K562 (cell line): ENCODE measurements at regions not wholly inside any gene's neighbourhood (a gene's known extent, or its start where the extent isn't known, plus 50 kb on each side); places are given as distances from the start of the nearest gene placed in this dataset.

Experiments
- ARID1B ChIP-seq: fragments of 450-650 bp; IDR thresholded peaks from 2 replicates; pipeline ENCODE4 v1.6.1; 2016; ENCODE audit warnings: antibody characterized with exemption, mild to moderate bottlenecking, inconsistent platforms
- ELF1 ChIP-seq: fragments of 200-800 bp; sonication (Bioruptor generic); IDR thresholded peaks from 2 replicates; pipeline ENCODE4 v1.6.1; 2016; ENCODE audit warnings: missing genetic modification characterization, missing compliant biosample characterization
- EP300 ChIP-seq: IDR thresholded peaks from 2 replicates; pipeline ENCODE4 v1.6.1; 2012; ENCODE audit warnings: low read length, improper control_type of control experiment
- JUNB ChIP-seq: fragments of 450-650 bp; formaldehyde crosslinking; conservative IDR thresholded peaks from 2 replicates; pipeline ENCODE4 v1.4.0; 2020; ENCODE audit warnings: mild to moderate bottlenecking
- NR4A1 ChIP-seq, 2 experiments: fragments of 250-450 bp in 1 of 2; fragments of 450-650 bp in 1 of 2; sonication (Bioruptor Pico) in 1 of 2; IDR thresholded peaks; 2 replicates each; pipeline versions ENCODE4 v1.4.0 to v1.6.1; 2016 to 2020; ENCODE audit warnings: mild to moderate bottlenecking in 2 of 2, missing compliant biosample characterization in 1 of 2, missing genetic modification characterization in 1 of 2, moderate library complexity in 1 of 2
- PTTG1 ChIP-seq: fragments of 450-650 bp; IDR thresholded peaks from 2 replicates; pipeline ENCODE4 v1.6.1; 2016; ENCODE audit warnings: low read depth, mild to moderate bottlenecking, missing genetic modification characterization, missing compliant biosample characterization
- SMARCA4 ChIP-seq: fragments of 450-650 bp; IDR thresholded peaks from 2 replicates; pipeline ENCODE4 v1.6.1; 2016
- SMARCE1 ChIP-seq: fragments of 450-650 bp; IDR thresholded peaks from 2 replicates; pipeline ENCODE4 v1.7.1; 2016; ENCODE audit warnings: mild to moderate bottlenecking
- SNRNP70 ChIP-seq: fragments of 200-400 bp; formaldehyde crosslinking; optimal IDR thresholded peaks from 2 replicates; pipeline ENCODE3; 2017; ENCODE audit warnings: low read depth, low read length
- SP2 ChIP-seq: IDR thresholded peaks from 2 replicates; pipeline ENCODE4 v1.6.1; 2011; ENCODE audit warnings: mild to moderate bottlenecking, low read depth, low read length, moderate library complexity; ENCODE audit not compliant: poor library complexity, severe bottlenecking; ENCODE audit errors: extremely low read depth
- TCF3 ChIP-seq: sonication (generic); formaldehyde crosslinking; IDR thresholded peaks from 2 replicates; pipeline ENCODE4 v1.4.0; 2020; ENCODE audit warnings: mild to moderate bottlenecking, missing genetic modification reagents
- ZNF175 ChIP-seq: fragments of 200-800 bp; sonication (Bioruptor generic); IDR thresholded peaks from 2 replicates; pipeline ENCODE4 v1.6.1; 2016; ENCODE audit warnings: low read depth, mild to moderate bottlenecking, missing genetic modification characterization, missing compliant biosample characterization
- ZNF239 ChIP-seq: fragments of 250-450 bp; sonication (Bioruptor Pico); IDR thresholded peaks from 2 replicates; pipeline ENCODE4 v1.4.0; 2020; ENCODE audit warnings: mild to moderate bottlenecking
- ZNF311 ChIP-seq: fragments of 250-450 bp; sonication (Bioruptor Pico); IDR thresholded peaks from 2 replicates; pipeline ENCODE4 v1.4.0; 2020; ENCODE audit warnings: mild to moderate bottlenecking, moderate library complexity
- ZNF431 ChIP-seq: sonication (generic); formaldehyde crosslinking; IDR thresholded peaks from 2 replicates; pipeline ENCODE4 v1.8.0; 2022; ENCODE audit warnings: mild to moderate bottlenecking, missing genetic modification reagents
- ZNF507 ChIP-seq: conservative IDR thresholded peaks from 2 replicates; pipeline ENCODE4 v1.6.1; 2017; ENCODE audit warnings: missing genetic modification characterization, missing compliant biosample characterization
- TF ChIP-seq, protein P1 (sequence below), 2 experiments: fragments of 450-650 bp; IDR thresholded peaks; 2 replicates each; pipeline ENCODE4 v1.6.1; 2016
- TF ChIP-seq, protein P2 (sequence below): sonication (generic); formaldehyde crosslinking; IDR thresholded peaks from 2 replicates; pipeline ENCODE4 v1.8.0; 2022; ENCODE audit warnings: mild to moderate bottlenecking, missing genetic modification reagents
- TF ChIP-seq, protein P3 (sequence below): fragments of 450-650 bp; IDR thresholded peaks from 2 replicates; pipeline ENCODE4 v1.6.1; 2016; ENCODE audit warnings: mild to moderate bottlenecking

DNA sequence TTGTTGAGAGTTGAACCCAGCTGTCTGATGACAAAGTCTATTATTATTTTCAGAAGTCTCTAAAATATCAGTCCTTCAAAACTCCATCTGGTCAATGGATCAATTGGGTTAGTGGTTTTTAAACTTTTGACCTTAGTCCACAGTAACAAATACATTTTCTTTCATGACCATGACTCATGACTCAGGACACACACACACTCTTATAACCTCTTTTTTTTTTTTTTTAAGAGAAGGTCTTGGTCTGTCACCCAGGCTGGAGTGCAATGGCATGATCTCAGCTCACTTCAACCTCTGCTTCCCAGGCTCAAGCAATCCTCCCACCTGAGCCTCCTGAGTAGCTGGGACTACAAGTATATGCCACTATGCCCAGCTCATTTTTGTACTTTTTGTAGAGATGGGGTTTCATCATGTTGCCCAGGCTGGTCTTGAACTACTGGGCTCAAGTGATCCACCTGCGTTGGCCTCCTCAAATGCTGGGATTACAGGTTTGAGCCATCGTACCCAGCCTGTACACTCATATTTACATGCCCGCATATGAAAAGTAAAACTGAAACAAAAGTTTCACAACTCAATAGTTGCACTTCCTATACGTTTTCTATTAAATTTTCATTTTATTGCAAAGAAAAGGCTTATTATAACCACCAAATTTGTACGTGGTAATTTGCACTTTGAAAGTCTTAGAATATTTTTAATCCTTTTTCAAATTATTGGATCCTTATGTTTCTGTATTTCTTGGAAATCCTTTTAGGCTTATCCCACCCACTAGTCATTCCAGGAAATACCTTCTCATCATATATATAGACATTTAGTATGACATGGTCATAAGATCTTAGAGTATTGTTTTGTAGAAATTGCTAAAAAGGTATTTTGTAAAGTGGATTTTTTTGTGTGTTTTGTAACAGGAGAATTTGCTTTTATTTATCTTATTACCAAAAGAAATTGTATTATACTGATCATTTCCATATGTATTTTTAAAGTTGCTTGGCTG lies 199.0 kb downstream of the LPIN1 start (continued):
- TF ChIP-seq ZNF431 (no peak), SP2 (no peak), ARID1B (peak; percentile 36), EP300 (no peak), SMARCA4 (0 out of 2 replicates have a peak, but pooled peaks have one; percentile 39), PTTG1 (tag) (no peak), TCF3 (CRISPR knock-in tag) (0 out of 2 replicates have a peak, but pooled peaks have one; percentile 12), SMARCE1 (peak; percentile 43; the same call in 1 of the 2 replicates), ZNF507 (no peak), NR4A1 (CRISPR knock-in tag; IDR thresholded peaks at IDR 0.05) (0 out of 2 replicates have a peak, but pooled peaks have one; percentile 47), NR4A1 (tag; IDR thresholded peaks at IDR 0.05) (no peak), ZNF239 (CRISPR knock-in tag) (no peak), SNRNP70 (no peak), ZNF311 (no peak), JUNB (CRISPR knock-in tag) (no peak), ZNF175 (CRISPR knock-in tag) (peak; percentile 79), ELF1 (tag) (no peak)
- TF ChIP-seq, protein P1, sequence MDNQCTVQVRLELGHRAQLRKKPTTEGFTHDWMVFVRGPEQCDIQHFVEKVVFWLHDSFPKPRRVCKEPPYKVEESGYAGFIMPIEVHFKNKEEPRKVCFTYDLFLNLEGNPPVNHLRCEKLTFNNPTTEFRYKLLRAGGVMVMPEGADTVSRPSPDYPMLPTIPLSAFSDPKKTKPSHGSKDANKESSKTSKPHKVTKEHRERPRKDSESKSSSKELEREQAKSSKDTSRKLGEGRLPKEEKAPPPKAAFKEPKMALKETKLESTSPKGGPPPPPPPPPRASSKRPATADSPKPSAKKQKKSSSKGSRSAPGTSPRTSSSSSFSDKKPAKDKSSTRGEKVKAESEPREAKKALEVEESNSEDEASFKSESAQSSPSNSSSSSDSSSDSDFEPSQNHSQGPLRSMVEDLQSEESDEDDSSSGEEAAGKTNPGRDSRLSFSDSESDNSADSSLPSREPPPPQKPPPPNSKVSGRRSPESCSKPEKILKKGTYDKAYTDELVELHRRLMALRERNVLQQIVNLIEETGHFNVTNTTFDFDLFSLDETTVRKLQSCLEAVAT (IDR thresholded peaks at IDR 0.05), result no peak
- TF ChIP-seq, protein P2, sequence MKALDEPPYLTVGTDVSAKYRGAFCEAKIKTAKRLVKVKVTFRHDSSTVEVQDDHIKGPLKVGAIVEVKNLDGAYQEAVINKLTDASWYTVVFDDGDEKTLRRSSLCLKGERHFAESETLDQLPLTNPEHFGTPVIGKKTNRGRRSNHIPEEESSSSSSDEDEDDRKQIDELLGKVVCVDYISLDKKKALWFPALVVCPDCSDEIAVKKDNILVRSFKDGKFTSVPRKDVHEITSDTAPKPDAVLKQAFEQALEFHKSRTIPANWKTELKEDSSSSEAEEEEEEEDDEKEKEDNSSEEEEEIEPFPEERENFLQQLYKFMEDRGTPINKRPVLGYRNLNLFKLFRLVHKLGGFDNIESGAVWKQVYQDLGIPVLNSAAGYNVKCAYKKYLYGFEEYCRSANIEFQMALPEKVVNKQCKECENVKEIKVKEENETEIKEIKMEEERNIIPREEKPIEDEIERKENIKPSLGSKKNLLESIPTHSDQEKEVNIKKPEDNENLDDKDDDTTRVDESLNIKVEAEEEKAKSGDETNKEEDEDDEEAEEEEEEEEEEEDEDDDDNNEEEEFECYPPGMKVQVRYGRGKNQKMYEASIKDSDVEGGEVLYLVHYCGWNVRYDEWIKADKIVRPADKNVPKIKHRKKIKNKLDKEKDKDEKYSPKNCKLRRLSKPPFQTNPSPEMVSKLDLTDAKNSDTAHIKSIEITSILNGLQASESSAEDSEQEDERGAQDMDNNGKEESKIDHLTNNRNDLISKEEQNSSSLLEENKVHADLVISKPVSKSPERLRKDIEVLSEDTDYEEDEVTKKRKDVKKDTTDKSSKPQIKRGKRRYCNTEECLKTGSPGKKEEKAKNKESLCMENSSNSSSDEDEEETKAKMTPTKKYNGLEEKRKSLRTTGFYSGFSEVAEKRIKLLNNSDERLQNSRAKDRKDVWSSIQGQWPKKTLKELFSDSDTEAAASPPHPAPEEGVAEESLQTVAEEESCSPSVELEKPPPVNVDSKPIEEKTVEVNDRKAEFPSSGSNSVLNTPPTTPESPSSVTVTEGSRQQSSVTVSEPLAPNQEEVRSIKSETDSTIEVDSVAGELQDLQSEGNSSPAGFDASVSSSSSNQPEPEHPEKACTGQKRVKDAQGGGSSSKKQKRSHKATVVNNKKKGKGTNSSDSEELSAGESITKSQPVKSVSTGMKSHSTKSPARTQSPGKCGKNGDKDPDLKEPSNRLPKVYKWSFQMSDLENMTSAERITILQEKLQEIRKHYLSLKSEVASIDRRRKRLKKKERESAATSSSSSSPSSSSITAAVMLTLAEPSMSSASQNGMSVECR, result no peak
- TF ChIP-seq, protein P3, sequence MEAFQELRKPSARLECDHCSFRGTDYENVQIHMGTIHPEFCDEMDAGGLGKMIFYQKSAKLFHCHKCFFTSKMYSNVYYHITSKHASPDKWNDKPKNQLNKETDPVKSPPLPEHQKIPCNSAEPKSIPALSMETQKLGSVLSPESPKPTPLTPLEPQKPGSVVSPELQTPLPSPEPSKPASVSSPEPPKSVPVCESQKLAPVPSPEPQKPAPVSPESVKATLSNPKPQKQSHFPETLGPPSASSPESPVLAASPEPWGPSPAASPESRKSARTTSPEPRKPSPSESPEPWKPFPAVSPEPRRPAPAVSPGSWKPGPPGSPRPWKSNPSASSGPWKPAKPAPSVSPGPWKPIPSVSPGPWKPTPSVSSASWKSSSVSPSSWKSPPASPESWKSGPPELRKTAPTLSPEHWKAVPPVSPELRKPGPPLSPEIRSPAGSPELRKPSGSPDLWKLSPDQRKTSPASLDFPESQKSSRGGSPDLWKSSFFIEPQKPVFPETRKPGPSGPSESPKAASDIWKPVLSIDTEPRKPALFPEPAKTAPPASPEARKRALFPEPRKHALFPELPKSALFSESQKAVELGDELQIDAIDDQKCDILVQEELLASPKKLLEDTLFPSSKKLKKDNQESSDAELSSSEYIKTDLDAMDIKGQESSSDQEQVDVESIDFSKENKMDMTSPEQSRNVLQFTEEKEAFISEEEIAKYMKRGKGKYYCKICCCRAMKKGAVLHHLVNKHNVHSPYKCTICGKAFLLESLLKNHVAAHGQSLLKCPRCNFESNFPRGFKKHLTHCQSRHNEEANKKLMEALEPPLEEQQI, result no peak; the same call in 1 of the 2 replicates
